ENCODE measurements at regions not wholly inside any gene's neighbourhood (a gene's known extent, or its start where the extent isn't known, plus 50 kb on each side); places are given as distances from the start of the nearest gene placed in this dataset.

GRCh38 chr4:15162046-15162445 is 159.8 kb downstream of the CPEB2 start:
- H3K27me3 ChIP-seq (replicated peaks; ENCODE audit: insufficient read depth) = no peaks in the 10 kb centered on the region
- no peak for DNase-seq (ENCODE audit: low spot score)
- no peak for TF ChIP-seq CTCF (IDR thresholded peaks at IDR 0.05)
- H3K9me3 ChIP-seq = no peaks in the 10 kb centered on the region
- H3K27ac ChIP-seq = peak overlapping the region; percentile 2 to 15
- peaks cover 4 to 18% of the 10 kb centered on the region in 2 donors for H3K4me1 ChIP-seq (ENCODE audit: control insufficient read depth in 1 of 2, low read depth in 2 of 2)
- H3K36me3 ChIP-seq = no peaks in the 10 kb centered on the region
- no peak for ATAC-seq (ENCODE audit: insufficient number of reproducible peaks, low FRiP score, low read depth)
- H3K4me3 ChIP-seq = no peak overlapping the region

- H3K4me1 ChIP-seq (ENCODE audit: control insufficient read depth in 1 of 2, low read depth in 2 of 2) = peaks cover 4 to 18% of the 10 kb centered on the region in 2 donors
- H3K27ac ChIP-seq = peak overlapping the region; percentile 2 to 15
- no peak for DNase-seq (ENCODE audit: low spot score)
- no peaks in the 10 kb centered on the region for H3K36me3 ChIP-seq
- H3K9me3 ChIP-seq = no peaks in the 10 kb centered on the region
- no peak for TF ChIP-seq CTCF (IDR thresholded peaks at IDR 0.05)
- ATAC-seq (ENCODE audit: insufficient number of reproducible peaks, low FRiP score, low read depth) = no peak
- no peak overlapping the region for H3K4me3 ChIP-seq
- no peaks in the 10 kb centered on the region for H3K27me3 ChIP-seq (replicated peaks; ENCODE audit: insufficient read depth)
These were observed 160.4 kb downstream of the CPEB2 start for GRCh38 chr4:15162465-15163283.

GRCh38 chr4:15163284-15163645 is 161.0 kb downstream of the CPEB2 start:
- Histone ChIP-seq H3K4me3 (no peak overlapping the region), H3K36me3 (no peaks in the 10 kb centered on the region), H3K9me3 (no peaks in the 10 kb centered on the region), H3K27me3 (replicated peaks; ENCODE audit: insufficient read depth) (no peaks in the 10 kb centered on the region), H3K4me1 (ENCODE audit: control insufficient read depth in 1 of 2, low read depth in 2 of 2) (peaks cover 4 to 18% of the 10 kb centered on the region in 2 donors), H3K27ac (no peak overlapping the region)
- TF ChIP-seq CTCF (IDR thresholded peaks at IDR 0.05) = no peak
- ATAC-seq (ENCODE audit: insufficient number of reproducible peaks, low FRiP score, low read depth) (no peak), DNase-seq (ENCODE audit: low spot score) (no peak)

- Histone ChIP-seq H3K36me3 (no peaks in the 10 kb centered on the region), H3K4me3 (no peak overlapping the region), H3K4me1 (ENCODE audit: control insufficient read depth in 1 of 2, low read depth in 2 of 2) (peaks cover 4 to 18% of the 10 kb centered on the region in 2 donors), H3K27ac (no peak overlapping the region), H3K27me3 (replicated peaks; ENCODE audit: insufficient read depth) (no peaks in the 10 kb centered on the region), H3K9me3 (no peaks in the 10 kb centered on the region)
- no peak for TF ChIP-seq CTCF (IDR thresholded peaks at IDR 0.05)
- no peak for ATAC-seq (ENCODE audit: insufficient number of reproducible peaks, low FRiP score, low read depth)
- DNase-seq (ENCODE audit: low spot score) = no peak
These were observed 162.3 kb downstream of the CPEB2 start for GRCh38 chr4:15164571-15164970.

- Histone ChIP-seq H3K36me3 (no peaks in the 10 kb centered on the region), H3K4me3 (no peak overlapping the region), H3K9me3 (peaks cover 8% of the 10 kb centered on the region), H3K27ac (no peak overlapping the region), H3K4me1 (ENCODE audit: control insufficient read depth in 1 of 2, low read depth in 2 of 2) (no peaks in the 10 kb centered on the region), H3K27me3 (replicated peaks; ENCODE audit: insufficient read depth) (no peaks in the 10 kb centered on the region)
- no peak for DNase-seq (ENCODE audit: low spot score)
- ATAC-seq (ENCODE audit: insufficient number of reproducible peaks, low FRiP score, low read depth) = no peak
- no peak for TF ChIP-seq CTCF (IDR thresholded peaks at IDR 0.05)
These were observed 165.5 kb downstream of the CPEB2 start for GRCh38 chr4:15167743-15168142.
